Peyer's patch (tissue), 4 donors: ENCODE measurements at regions not wholly inside any gene's neighbourhood (a gene's known extent, or its start where the extent isn't known, plus 50 kb on each side); places are given as distances from the start of the nearest gene placed in this dataset.

ENCODE experiments used
- DNase-seq, 3 donors: peaks; one replicate each; pipeline ENCODE4 v3.0.0-alpha.2; 2017 to 2019
- H3K27ac ChIP-seq, 4 donors: fragments of 200-600 bp; sonication (generic); one replicate each; pipeline ENCODE4 v1.5.1; 2016 to 2019
- H3K27me3 ChIP-seq, 2 donors: fragments of 200-600 bp; sonication (generic); one replicate each; pipeline ENCODE4 v1.5.1; 2019
- H3K36me3 ChIP-seq, 3 donors: fragments of 200-600 bp; sonication (generic); one replicate each; pipeline ENCODE4 v1.5.1; 2016 to 2019
- H3K4me1 ChIP-seq, 4 donors: fragments of 200-600 bp; sonication (generic); one replicate each; pipeline ENCODE4 v1.5.1; 2016 to 2019
- H3K4me3 ChIP-seq, 4 donors: fragments of 200-600 bp; sonication (generic); 1 replicate in 3 of 4; 2 replicates in 1 of 4; pipeline ENCODE4 v1.5.1; 2016 to 2019; ENCODE audit warnings: mild to moderate bottlenecking in 1 of 4
- H3K9me3 ChIP-seq, 4 donors: fragments of 200-600 bp; sonication (generic); one replicate each; pipeline ENCODE4 v1.5.1; 2016 to 2019; ENCODE audit warnings: mild to moderate bottlenecking in 1 of 4
- CTCF ChIP-seq, 6 experiments: fragments of 450-650 bp in 4 of 6; fragments of 200-600 bp in 2 of 6; sonication (generic) in 1 of 6; IDR thresholded peaks; one replicate each; pipeline ENCODE4 v1.5.1; 2017 to 2019; ENCODE audit warnings: antibody characterized with exemption in 6 of 6, mild to moderate bottlenecking in 3 of 6, moderate library complexity in 1 of 6
- POLR2A ChIP-seq, 2 donors: fragments of 450-650 bp; IDR thresholded peaks; one replicate each; pipeline ENCODE4 v1.5.1; 2017; ENCODE audit warnings: antibody characterized with exemption in 2 of 2, mild to moderate bottlenecking in 2 of 2, moderate library complexity in 2 of 2

GRCh38 chr17:77068915-77069314 is 71.9 kb upstream of the SEC14L1 start:
- DNase-seq, result no peak
- Histone ChIP-seq H3K4me3 (no peak overlapping the region), H3K9me3 (no peaks in the 10 kb centered on the region), H3K27ac (no peak overlapping the region), H3K27me3 (no peaks in the 10 kb centered on the region), H3K36me3 (no peaks in the 10 kb centered on the region), H3K4me1 (no peaks in the 10 kb centered on the region)
- TF ChIP-seq CTCF (IDR thresholded peaks at IDR 0.05) (no peak), POLR2A (IDR thresholded peaks at IDR 0.05) (no peak)

- no peaks in the 10 kb centered on the region for H3K4me1 ChIP-seq
- no peaks in the 10 kb centered on the region for H3K9me3 ChIP-seq
- H3K4me3 ChIP-seq, result no peak overlapping the region
- no peak for TF ChIP-seq POLR2A (IDR thresholded peaks at IDR 0.05)
- no peak for TF ChIP-seq CTCF (IDR thresholded peaks at IDR 0.05)
- H3K27me3 ChIP-seq, result no peaks in the 10 kb centered on the region
- no peak for DNase-seq
- no peak overlapping the region for H3K27ac ChIP-seq
- H3K36me3 ChIP-seq, result no peaks in the 10 kb centered on the region
These were observed 69.9 kb upstream of the SEC14L1 start for GRCh38 chr17:77070888-77071279.

- no peak overlapping the region for H3K27ac ChIP-seq
- no peaks in the 10 kb centered on the region for H3K9me3 ChIP-seq
- DNase-seq, result no peak
- no peak overlapping the region for H3K4me3 ChIP-seq
- no peaks in the 10 kb centered on the region for H3K4me1 ChIP-seq
- TF ChIP-seq POLR2A (IDR thresholded peaks at IDR 0.05) (no peak), CTCF (IDR thresholded peaks at IDR 0.05) (no peak)
- H3K36me3 ChIP-seq, result no peaks in the 10 kb centered on the region
- no peaks in the 10 kb centered on the region for H3K27me3 ChIP-seq
These were observed 68.8 kb upstream of the SEC14L1 start for GRCh38 chr17:77071925-77072490.

- Histone ChIP-seq H3K4me3 (no peak overlapping the region), H3K27ac (no peak overlapping the region), H3K4me1 (no peaks in the 10 kb centered on the region), H3K27me3 (no peaks in the 10 kb centered on the region), H3K9me3 (no peaks in the 10 kb centered on the region), H3K36me3 (no peaks in the 10 kb centered on the region)
- DNase-seq, result no peak
- TF ChIP-seq POLR2A (IDR thresholded peaks at IDR 0.05), result no peak
- TF ChIP-seq CTCF (IDR thresholded peaks at IDR 0.05), result no peak
These were observed 68.1 kb upstream of the SEC14L1 start for GRCh38 chr17:77072670-77073069.

- DNase-seq, result no peak
- Histone ChIP-seq H3K27ac (no peak overlapping the region), H3K36me3 (no peaks in the 10 kb centered on the region), H3K4me3 (no peak overlapping the region), H3K4me1 (no peaks in the 10 kb centered on the region), H3K9me3 (no peaks in the 10 kb centered on the region), H3K27me3 (no peaks in the 10 kb centered on the region)
- no peak for TF ChIP-seq CTCF (IDR thresholded peaks at IDR 0.05)
- no peak for TF ChIP-seq POLR2A (IDR thresholded peaks at IDR 0.05)
These were observed 66.1 kb upstream of the SEC14L1 start for GRCh38 chr17:77074681-77075080.
